Fibroblast of pulmonary artery (primary cell): ENCODE measurements at regions not wholly inside any gene's neighbourhood (a gene's known extent, or its start where the extent isn't known, plus 50 kb on each side); places are given as distances from the start of the nearest gene placed in this dataset.

Source experiments
- DNase-seq: peaks from one replicate; pipeline ENCODE4 v3.0.0-alpha.2; 2010; ENCODE audit warnings: low read depth
- H3K4me3 ChIP-seq: replicated peaks from 2 replicates; pipeline ENCODE4 v1.5.1; 2011; ENCODE audit warnings: low read depth, mild to moderate bottlenecking, control low read depth, low read length, moderate library complexity
- TF ChIP-seq, protein P1 (sequence below): IDR thresholded peaks from 2 replicates; pipeline ENCODE4 v1.5.1; 2011; ENCODE audit warnings: mild to moderate bottlenecking, control low read depth, low read length, inconsistent platforms; ENCODE audit errors: missing control alignments

DNA sequence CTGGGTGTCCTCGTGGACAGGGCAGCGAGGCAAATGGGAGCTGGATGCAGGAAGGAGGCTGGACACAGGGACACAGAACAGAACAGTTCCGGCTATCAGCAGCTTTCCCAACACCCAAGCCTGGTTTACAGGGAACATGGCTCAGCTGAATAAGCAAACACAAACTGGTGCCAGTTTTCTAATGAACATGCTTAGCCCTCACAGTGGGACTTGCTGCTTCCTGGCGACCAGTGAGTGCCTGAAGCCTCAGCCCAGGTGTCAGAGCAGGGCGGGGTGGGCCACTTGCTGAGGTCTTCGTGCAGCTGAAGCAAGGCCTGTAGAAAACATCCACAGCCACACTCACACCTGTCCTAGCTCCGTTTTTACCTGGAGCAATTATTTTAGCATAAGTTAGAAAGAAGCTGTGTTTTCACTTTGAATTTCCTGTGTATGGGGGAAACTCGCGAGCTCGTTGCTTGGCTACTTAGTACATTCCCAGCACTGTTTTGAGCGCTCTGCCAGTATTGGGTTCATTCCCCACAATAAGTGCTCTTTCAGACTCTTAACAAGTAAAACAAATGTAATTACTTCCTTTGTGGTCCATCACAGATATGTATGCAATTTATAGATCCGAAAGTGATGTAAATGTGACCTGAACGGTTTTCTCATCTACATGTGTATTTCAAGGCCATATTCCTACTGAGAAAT, 261.2 kb upstream of the SHH start:
- H3K4me3 ChIP-seq = no peak overlapping the region
- no peak for DNase-seq
- TF ChIP-seq, protein P1, sequence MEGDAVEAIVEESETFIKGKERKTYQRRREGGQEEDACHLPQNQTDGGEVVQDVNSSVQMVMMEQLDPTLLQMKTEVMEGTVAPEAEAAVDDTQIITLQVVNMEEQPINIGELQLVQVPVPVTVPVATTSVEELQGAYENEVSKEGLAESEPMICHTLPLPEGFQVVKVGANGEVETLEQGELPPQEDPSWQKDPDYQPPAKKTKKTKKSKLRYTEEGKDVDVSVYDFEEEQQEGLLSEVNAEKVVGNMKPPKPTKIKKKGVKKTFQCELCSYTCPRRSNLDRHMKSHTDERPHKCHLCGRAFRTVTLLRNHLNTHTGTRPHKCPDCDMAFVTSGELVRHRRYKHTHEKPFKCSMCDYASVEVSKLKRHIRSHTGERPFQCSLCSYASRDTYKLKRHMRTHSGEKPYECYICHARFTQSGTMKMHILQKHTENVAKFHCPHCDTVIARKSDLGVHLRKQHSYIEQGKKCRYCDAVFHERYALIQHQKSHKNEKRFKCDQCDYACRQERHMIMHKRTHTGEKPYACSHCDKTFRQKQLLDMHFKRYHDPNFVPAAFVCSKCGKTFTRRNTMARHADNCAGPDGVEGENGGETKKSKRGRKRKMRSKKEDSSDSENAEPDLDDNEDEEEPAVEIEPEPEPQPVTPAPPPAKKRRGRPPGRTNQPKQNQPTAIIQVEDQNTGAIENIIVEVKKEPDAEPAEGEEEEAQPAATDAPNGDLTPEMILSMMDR = no peak

- no peak overlapping the region for H3K4me3 ChIP-seq
- DNase-seq = no peak
- TF ChIP-seq, protein P1 = no peak
Observed at GRCh38 chr7:156071612-156072011, 259.3 kb upstream of the SHH start.

DNA sequence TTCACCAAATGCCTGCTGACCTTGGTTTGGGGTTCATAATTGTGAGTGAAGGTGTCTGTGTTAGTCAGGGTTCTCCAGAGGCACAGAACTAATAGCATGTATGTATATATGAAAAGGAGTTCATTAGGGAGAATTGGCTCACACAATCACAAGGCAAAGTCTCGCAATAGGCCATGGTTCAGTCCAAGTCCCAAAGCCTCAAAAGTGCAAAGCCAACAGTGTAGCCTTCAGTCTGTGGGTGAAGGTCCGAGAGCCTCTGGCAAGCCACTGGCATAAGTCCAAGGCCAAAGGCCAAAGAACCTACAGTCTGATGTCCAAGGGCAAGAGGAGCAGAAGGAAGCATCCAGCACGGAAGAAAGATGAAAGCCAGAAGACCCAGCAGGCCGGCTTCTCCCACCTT, 257.6 kb upstream of the SHH start:
- no peak overlapping the region for H3K4me3 ChIP-seq
- TF ChIP-seq, protein P1 = no peak
- DNase-seq = no peak

DNA sequence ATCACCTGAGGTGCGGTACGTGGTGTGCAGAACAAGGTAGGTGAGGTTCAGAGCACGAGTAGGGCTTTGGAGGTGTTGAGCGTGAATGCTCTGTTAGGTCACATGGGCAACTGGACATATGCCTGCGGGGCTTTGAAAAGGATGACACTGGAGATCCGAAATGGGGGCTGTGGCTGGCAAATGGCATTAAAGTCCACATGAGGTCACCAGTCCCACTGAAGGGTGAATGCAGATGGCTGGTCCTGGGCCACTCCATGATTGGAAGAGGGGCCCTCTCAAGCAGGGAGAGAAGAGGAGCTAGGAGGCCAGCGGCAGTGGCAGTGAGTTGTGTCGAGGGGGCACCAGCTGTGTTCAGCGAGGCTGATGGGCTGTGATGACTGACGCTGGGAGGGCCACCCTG, 254.9 kb upstream of the SHH start:
- no peak for DNase-seq
- TF ChIP-seq, protein P1 = no peak
- H3K4me3 ChIP-seq = no peak overlapping the region

GRCh38 chr7:156065400-156065799, 253.1 kb upstream of the SHH start:
- H3K4me3 ChIP-seq = no peak overlapping the region
- TF ChIP-seq, protein P1 = no peak
- no peak for DNase-seq

GRCh38 chr7:156064971-156065386, 252.7 kb upstream of the SHH start:
- no peak overlapping the region for H3K4me3 ChIP-seq
- no peak for DNase-seq
- TF ChIP-seq, protein P1 = no peak

- H3K4me3 ChIP-seq = no peak overlapping the region
- DNase-seq = no peak
- TF ChIP-seq, protein P1 = no peak
Observed at GRCh38 chr7:156063241-156063810, 251.1 kb upstream of the SHH start.
